CD14-positive monocyte (primary cell): ENCODE measurements at regions not wholly inside any gene's neighbourhood (a gene's known extent, or its start where the extent isn't known, plus 50 kb on each side); places are given as distances from the start of the nearest gene placed in this dataset.

Source experiments
- DNase-seq, 3 donors: peaks; one replicate each; pipeline ENCODE4 v3.0.0-alpha.2; 2011 to 2022
- H2AFZ ChIP-seq: 2 replicates; pipeline ENCODE4 v1.6.0; 2012; ENCODE audit warnings: mild to moderate bottlenecking, low read depth, low read length, inconsistent platforms; ENCODE audit not compliant: insufficient read depth, poor library complexity, severe bottlenecking
- H3K27ac ChIP-seq, 2 donors: 1 replicate in 1 of 2; 2 replicates in 1 of 2; pipeline ENCODE4 v1.5.1; 2012 to 2013; ENCODE audit warnings: low read length in 2 of 2, control low read depth in 1 of 2, inconsistent platforms in 1 of 2, low read depth in 1 of 2, mild to moderate bottlenecking in 1 of 2
- H3K27me3 ChIP-seq, 2 donors: one replicate each; pipeline versions ENCODE4 v1.6.0 to v1.6.1; 2011 to 2013; ENCODE audit warnings: low read length in 2 of 2; ENCODE audit not compliant: control insufficient read depth in 2 of 2, insufficient read depth in 2 of 2
- H3K36me3 ChIP-seq, 2 donors: replicated peaks in 1 of 2; 1 replicate in 1 of 2; 2 replicates in 1 of 2; pipeline versions ENCODE4 v1.5.1 to v1.6.1; 2012 to 2013; ENCODE audit warnings: low read length in 2 of 2, control low read depth in 1 of 2, inconsistent platforms in 1 of 2, mild to moderate bottlenecking in 1 of 2; ENCODE audit not compliant: insufficient read depth in 2 of 2, control insufficient read depth in 1 of 2
- H3K4me1 ChIP-seq, 2 donors: 1 replicate in 1 of 2; 2 replicates in 1 of 2; pipeline versions ENCODE4 v1.5.1 to v1.6.1; 2012 to 2013; ENCODE audit warnings: low read length in 2 of 2, control low read depth in 1 of 2, inconsistent platforms in 1 of 2, mild to moderate bottlenecking in 1 of 2, moderate library complexity in 1 of 2; ENCODE audit not compliant: insufficient read depth in 2 of 2, control insufficient read depth in 1 of 2
- H3K4me2 ChIP-seq: replicated peaks from 2 replicates; pipeline ENCODE3; 2012; ENCODE audit warnings: low read length, moderate library complexity, mild to moderate bottlenecking; ENCODE audit not compliant: poor library complexity, severe bottlenecking; ENCODE audit errors: extremely low read depth
- H3K4me3 ChIP-seq, 3 experiments: fragments of 200-600 bp in 1 of 3; sonication (generic) in 1 of 3; replicated peaks in 1 of 3; 1 replicate in 2 of 3; 2 replicates in 1 of 3; pipeline ENCODE4 v1.5.1; 2011 to 2013; ENCODE audit warnings: low read length in 3 of 3, mild to moderate bottlenecking in 3 of 3, control low read depth in 2 of 3, low read depth in 2 of 3, inconsistent platforms in 1 of 3, moderate library complexity in 1 of 3
- H3K79me2 ChIP-seq: 2 replicates; pipeline ENCODE4 v1.6.0; 2012; ENCODE audit warnings: mild to moderate bottlenecking, control low read depth, inconsistent platforms, low read length, moderate library complexity; ENCODE audit not compliant: insufficient read depth
- H3K9ac ChIP-seq: 2 replicates; pipeline ENCODE4 v1.6.0; 2017; ENCODE audit warnings: low read length, mild to moderate bottlenecking; ENCODE audit not compliant: insufficient read depth, poor library complexity, severe bottlenecking
- H3K9me3 ChIP-seq, 2 donors: replicated peaks in 1 of 2; 1 replicate in 1 of 2; 2 replicates in 1 of 2; pipeline versions ENCODE4 v1.5.1 to v1.6.1; 2012 to 2013; ENCODE audit warnings: low read length in 2 of 2, control low read depth in 1 of 2; ENCODE audit not compliant: control insufficient read depth in 1 of 2, insufficient read depth in 1 of 2
- H4K20me1 ChIP-seq: 2 replicates; pipeline ENCODE4 v1.6.0; 2012; ENCODE audit warnings: mild to moderate bottlenecking, low read length, control low read depth, moderate library complexity; ENCODE audit not compliant: insufficient read depth
- H3K27ac Mint-ChIP-seq, 7 donors: one replicate each; pipeline ENCODE4 v1.8.0; 2020; ENCODE audit warnings: mild to moderate bottlenecking in 7 of 7, mixed read lengths in 7 of 7, moderate library complexity in 6 of 7, inconsistent platforms in 2 of 7
- H3K27me3 Mint-ChIP-seq, 3 donors: one replicate each; pipeline ENCODE4 v1.8.0; 2021 to 2022; ENCODE audit warnings: low read depth in 3 of 3, mild to moderate bottlenecking in 3 of 3, mixed read lengths in 3 of 3, moderate library complexity in 3 of 3, inconsistent platforms in 1 of 3
- H3K36me3 Mint-ChIP-seq, 2 donors: one replicate each; pipeline ENCODE4 v1.8.0; 2020; ENCODE audit warnings: mixed read lengths in 2 of 2, inconsistent platforms in 1 of 2, mild to moderate bottlenecking in 1 of 2
- H3K4me1 Mint-ChIP-seq: one replicate; pipeline ENCODE4 v1.8.0; 2020; ENCODE audit warnings: mild to moderate bottlenecking, mixed read lengths
- H3K4me3 Mint-ChIP-seq, 2 donors: one replicate each; pipeline ENCODE4 v1.8.0; 2020; ENCODE audit warnings: mild to moderate bottlenecking in 2 of 2, mixed read lengths in 2 of 2, moderate library complexity in 1 of 2
- H3K9me3 Mint-ChIP-seq, 7 donors: one replicate each; pipeline ENCODE4 v1.8.0; 2020 to 2022; ENCODE audit warnings: mixed read lengths in 7 of 7, mild to moderate bottlenecking in 6 of 7, moderate library complexity in 6 of 7, inconsistent platforms in 2 of 7
- CTCF ChIP-seq: fragments of 200-600 bp; IDR thresholded peaks from one replicate; pipeline ENCODE4 v1.8.0; 2022; ENCODE audit warnings: antibody characterized with exemption, mild to moderate bottlenecking
- WGBS: methylation state at CpG from one replicate; pipeline ENCODE4 v1.1.5; 2013; ENCODE audit warnings: missing lambda C conversion rate; ENCODE audit not compliant: insufficient coverage; 5-methylcytosine and 5-hydroxymethylcytosine counted together
- intact Hi-C, 2 donors: fragments of 100-400 bp; cut with micrococcal nuclease; formaldehyde crosslinking; loops; one replicate each; pipeline versions ENCODE4 v1.15.0 to v1.15.1; 2023

- no peaks in the 10 kb centered on the region for H3K27me3 ChIP-seq
- no peaks in the 10 kb centered on the region for H3K4me1 ChIP-seq
- no CpG with 5 or more reads among the region's 2 CpGs for WGBS
- no peaks in the 10 kb centered on the region for H3K36me3 Mint-ChIP-seq
- intact Hi-C loops = no loop called here
- H3K27ac ChIP-seq = no peak overlapping the region
- H3K36me3 ChIP-seq = no peaks in the 10 kb centered on the region
- no peak overlapping the region for H3K4me3 Mint-ChIP-seq
- H3K27me3 Mint-ChIP-seq = no peaks in the 10 kb centered on the region
- H3K4me3 ChIP-seq = no peak overlapping the region
- H3K79me2 ChIP-seq = no peaks in the 10 kb centered on the region
- H3K9ac ChIP-seq = no peak overlapping the region
- DNase-seq = no peak
- H3K9me3 ChIP-seq = no peaks in the 10 kb centered on the region
- H3K9me3 Mint-ChIP-seq = peaks cover 0 to 9% (median 3%) of the 10 kb centered on the region in 7 donors
- no peak overlapping the region for H2AFZ ChIP-seq
- no peak overlapping the region for H3K4me2 ChIP-seq
- H4K20me1 ChIP-seq = no peaks in the 10 kb centered on the region
- no peak for TF ChIP-seq CTCF
- H3K27ac Mint-ChIP-seq = no peak overlapping the region
- no peaks in the 10 kb centered on the region for H3K4me1 Mint-ChIP-seq
Measured at GRCh38 chr3:55297245-55297644, 189.9 kb downstream of the WNT5A start.

GRCh38 chr3:55296791-55297190 is 190.3 kb downstream of the WNT5A start:
- Mint-ChIP-seq H3K36me3 (no peaks in the 10 kb centered on the region), H3K27me3 (no peaks in the 10 kb centered on the region), H3K27ac (no peak overlapping the region), H3K9me3 (peaks cover 0 to 9% (median 3%) of the 10 kb centered on the region in 7 donors), H3K4me1 (no peaks in the 10 kb centered on the region), H3K4me3 (no peak overlapping the region)
- DNase-seq = no peak
- H3K9ac ChIP-seq = no peak overlapping the region
- H3K79me2 ChIP-seq = no peaks in the 10 kb centered on the region
- H4K20me1 ChIP-seq = no peaks in the 10 kb centered on the region
- no peaks in the 10 kb centered on the region for H3K27me3 ChIP-seq
- H3K9me3 ChIP-seq = no peaks in the 10 kb centered on the region
- H3K4me1 ChIP-seq = no peaks in the 10 kb centered on the region
- no peak overlapping the region for H2AFZ ChIP-seq
- TF ChIP-seq CTCF = no peak
- H3K27ac ChIP-seq = no peak overlapping the region
- H3K4me2 ChIP-seq = no peak overlapping the region
- WGBS = no CpG with 5 or more reads among the region's 1 CpG
- H3K36me3 ChIP-seq = no peaks in the 10 kb centered on the region
- no peak overlapping the region for H3K4me3 ChIP-seq
- intact Hi-C loops = no loop called here
